Pancreas (tissue), 10 donors: ENCODE measurements at regions not wholly inside any gene's neighbourhood (a gene's known extent, or its start where the extent isn't known, plus 50 kb on each side); places are given as distances from the start of the nearest gene placed in this dataset.

Source experiments
- ATAC-seq, 4 donors: fragments of 200-7000 bp; cut with Tn5 transposase; one replicate each; pipeline versions ENCODE4 v1.8.0 to v1.9.1; 2020; ENCODE audit warnings: mild to moderate bottlenecking in 4 of 4, moderate library complexity in 4 of 4
- DNase-seq, 6 donors: peaks; one replicate each; pipeline ENCODE4 v3.0.0-alpha.2; 2020
- FAIRE-seq: peaks from 2 replicates; lab custom pipeline; 2012; peaks lifted over from hg19 to GRCh38; lab: Jason Lieb, UNC
- H3K27ac ChIP-seq, 4 donors: fragments of 200-600 bp; sonication (generic); 1 replicate in 3 of 4; 2 replicates in 1 of 4; pipeline versions ENCODE4 v1.5.0 to v1.8.0; 2020
- H3K27me3 ChIP-seq, 4 donors: fragments of 200-600 bp; one replicate each; pipeline ENCODE4 v1.8.0; 2021
- H3K36me3 ChIP-seq, 3 donors: fragments of 200-600 bp; sonication (generic) in 1 of 3; one replicate each; pipeline versions ENCODE4 v1.5.0 to v1.8.0; 2020 to 2021
- H3K4me1 ChIP-seq, 3 donors: fragments of 200-600 bp; one replicate each; pipeline ENCODE4 v1.8.0; 2021
- H3K4me3 ChIP-seq, 4 donors: fragments of 200-600 bp; sonication (generic) in 2 of 4; one replicate each; pipeline versions ENCODE4 v1.5.0 to v1.8.0; 2020 to 2021
- H3K9me3 ChIP-seq, 4 donors: fragments of 200-600 bp; one replicate each; pipeline ENCODE4 v1.8.0; 2021
- WGBS, 2 donors: extraction: QIAGEN DNeasy Blood & Tissue Kit; methylation state at CpG; one replicate each; pipeline ENCODE4 v1.1.7; 2013; 5-methylcytosine and 5-hydroxymethylcytosine counted together
- intact Hi-C, 3 donors: fragments of 100-400 bp; cut with DNase I; formaldehyde crosslinking; loops; one replicate each; pipeline versions ENCODE4 v1.11.1 to v1.14.2; 2022
- TF ChIP-seq, protein P1 (sequence below), 4 donors: fragments of 200-600 bp; sonication (generic) in 3 of 4; IDR thresholded peaks; one replicate each; pipeline versions ENCODE4 v1.5.0 to v1.8.0; 2021; ENCODE audit warnings: antibody characterized with exemption in 4 of 4
- donor health status: healthy with polysubstance abuse.
- donor health status: DM: no; HTN: no; CAD: no; lungs with moderate emphysema.
- donor health status: DM: no; HTN: no; CAD: no.
- donor health status: control.
- donor health status: control.
- donor health status: Bipolar disorder and iron deficiency.
- donor health status: DM: yes; HTN: yes; CAD: no.
- donor health status: DM: no; HTN: no; CAD: no.
- donor health status: DM: no; HTN: no; CAD: no.
- donor health status: DM: yes; HTN: yes; CAD: no.

DNA sequence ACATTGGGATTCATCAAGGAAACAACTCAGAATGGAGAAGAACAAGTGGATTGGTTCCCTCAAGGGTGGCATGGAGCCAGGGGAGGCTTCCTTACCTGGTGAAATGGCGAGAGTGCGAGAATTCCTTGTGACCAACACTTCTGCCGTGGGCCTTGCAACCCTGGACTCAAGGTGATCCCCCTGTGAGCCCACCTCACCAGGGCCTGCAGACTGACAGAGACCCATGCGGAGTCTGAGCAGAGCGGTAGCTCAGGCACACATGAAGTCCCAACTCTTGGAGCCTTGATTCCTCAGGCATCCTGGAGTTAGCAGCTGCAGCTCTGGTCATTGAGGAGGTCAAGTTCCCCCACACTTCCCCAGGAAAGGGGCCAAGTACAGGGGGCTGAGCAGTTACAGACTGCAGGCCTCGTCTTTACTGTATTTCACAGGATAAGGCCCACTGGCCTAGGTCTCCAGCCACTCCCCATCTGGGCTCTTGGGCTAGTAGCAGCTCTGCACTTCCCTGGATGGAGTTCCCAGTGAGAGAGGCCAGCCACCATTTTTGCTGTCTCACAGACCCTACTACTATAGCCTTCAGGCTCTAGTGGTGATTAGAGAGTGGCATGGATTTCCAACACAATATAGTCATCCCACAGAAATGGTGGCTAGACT, 269.5 kb upstream of the DCBLD2 start:
- DNase-seq (peak in 2 of 6 donors; percentile 25 to 37), FAIRE-seq (no peak), ATAC-seq (no peak)
- Histone ChIP-seq H3K4me3 (no peak overlapping the region), H3K27me3 (no peaks in the 10 kb centered on the region), H3K36me3 (no peaks in the 10 kb centered on the region), H3K4me1 (no peaks in the 10 kb centered on the region), H3K27ac (no peak overlapping the region), H3K9me3 (no peaks in the 10 kb centered on the region)
- TF ChIP-seq, protein P1, sequence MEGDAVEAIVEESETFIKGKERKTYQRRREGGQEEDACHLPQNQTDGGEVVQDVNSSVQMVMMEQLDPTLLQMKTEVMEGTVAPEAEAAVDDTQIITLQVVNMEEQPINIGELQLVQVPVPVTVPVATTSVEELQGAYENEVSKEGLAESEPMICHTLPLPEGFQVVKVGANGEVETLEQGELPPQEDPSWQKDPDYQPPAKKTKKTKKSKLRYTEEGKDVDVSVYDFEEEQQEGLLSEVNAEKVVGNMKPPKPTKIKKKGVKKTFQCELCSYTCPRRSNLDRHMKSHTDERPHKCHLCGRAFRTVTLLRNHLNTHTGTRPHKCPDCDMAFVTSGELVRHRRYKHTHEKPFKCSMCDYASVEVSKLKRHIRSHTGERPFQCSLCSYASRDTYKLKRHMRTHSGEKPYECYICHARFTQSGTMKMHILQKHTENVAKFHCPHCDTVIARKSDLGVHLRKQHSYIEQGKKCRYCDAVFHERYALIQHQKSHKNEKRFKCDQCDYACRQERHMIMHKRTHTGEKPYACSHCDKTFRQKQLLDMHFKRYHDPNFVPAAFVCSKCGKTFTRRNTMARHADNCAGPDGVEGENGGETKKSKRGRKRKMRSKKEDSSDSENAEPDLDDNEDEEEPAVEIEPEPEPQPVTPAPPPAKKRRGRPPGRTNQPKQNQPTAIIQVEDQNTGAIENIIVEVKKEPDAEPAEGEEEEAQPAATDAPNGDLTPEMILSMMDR (IDR thresholded peaks at IDR 0.05), result no peak
- intact Hi-C loops, result loop anchor here in 1 of 3 donors (10.0 kb wide), 1 partner anchor 356 kb away; no protein-coding TSS in a partner anchor
- 78 to 86% methylated on average over 6 of the region's 6 CpGs for WGBS, 2 donors

DNA sequence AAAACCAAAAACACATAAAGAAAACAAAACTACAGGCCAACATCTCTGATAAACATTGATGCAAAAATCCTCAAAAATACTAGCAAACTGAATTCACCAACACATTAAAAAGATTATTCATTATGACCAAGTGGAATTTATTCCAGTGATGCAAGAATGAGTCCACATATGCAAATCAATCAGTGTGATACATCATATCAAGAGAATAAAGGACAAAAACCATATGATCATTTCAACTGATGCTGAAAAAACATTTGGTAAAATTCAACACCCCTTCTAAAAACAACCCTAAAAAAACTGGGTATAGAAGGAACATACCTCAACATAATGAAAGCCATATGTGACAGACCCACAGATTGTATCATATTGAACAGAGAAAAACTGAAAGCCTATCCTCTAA, 265.6 kb upstream of the DCBLD2 start:
- ATAC-seq (no peak), DNase-seq (no peak), FAIRE-seq (no peak)
- no peak overlapping the region for H3K27ac ChIP-seq
- H3K9me3 ChIP-seq, result no peaks in the 10 kb centered on the region
- no peak overlapping the region for H3K4me3 ChIP-seq
- intact Hi-C loops, result no loop called here
- no peaks in the 10 kb centered on the region for H3K27me3 ChIP-seq
- TF ChIP-seq, protein P1 (IDR thresholded peaks at IDR 0.05), result no peak
- no peaks in the 10 kb centered on the region for H3K36me3 ChIP-seq
- no peaks in the 10 kb centered on the region for H3K4me1 ChIP-seq

DNA sequence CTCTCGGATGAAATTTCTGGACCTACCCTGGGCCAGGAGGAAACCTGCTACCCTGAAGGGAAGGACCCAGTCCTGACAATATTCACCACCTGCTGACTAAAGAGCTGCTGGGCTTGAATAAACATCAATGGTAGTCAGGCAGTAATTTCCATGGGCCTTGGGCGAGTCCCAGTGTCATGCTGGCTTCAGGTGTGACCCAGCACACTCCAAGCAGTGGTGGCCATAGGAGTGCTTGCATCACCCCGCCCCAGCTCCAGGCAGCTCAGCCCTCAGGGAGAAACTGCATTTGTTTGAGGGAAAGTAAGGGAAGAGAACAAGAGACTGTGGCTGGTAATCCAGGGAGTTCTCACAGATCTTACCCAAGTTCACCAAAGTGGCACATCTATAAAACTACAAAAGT, 261.8 kb upstream of the DCBLD2 start:
- WGBS, 2 donors, result 62 to 80% methylated on average over 3 of the region's 3 CpGs

DNA sequence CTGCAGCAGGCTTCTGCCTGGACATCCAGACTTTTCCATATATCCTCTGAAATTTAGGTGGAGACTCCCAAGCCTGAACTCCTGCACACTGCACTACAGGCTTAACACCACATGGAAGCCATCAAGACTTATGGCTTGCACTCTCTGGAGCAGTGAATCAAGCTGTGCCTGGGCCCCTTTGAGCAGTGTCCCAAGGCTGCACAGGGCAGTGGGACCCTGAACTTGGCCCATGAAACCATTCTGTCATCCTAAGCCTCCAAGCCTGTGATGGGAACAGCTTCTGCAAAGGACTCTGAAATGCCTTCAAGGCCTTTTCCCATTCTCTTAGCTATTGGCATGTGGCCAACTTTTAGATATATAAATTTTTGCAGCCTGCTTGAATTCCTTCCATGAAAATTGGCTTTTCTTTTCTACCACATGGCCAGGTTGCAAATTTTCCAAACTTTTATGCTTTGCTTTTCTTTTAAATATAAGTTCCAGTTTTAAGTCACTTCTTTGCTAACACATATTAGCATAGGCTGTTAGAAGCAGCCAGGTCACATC, 257.8 kb upstream of the DCBLD2 start:
- DNase-seq (peak in 1 of 6 donors; percentile 9), ATAC-seq (no peak), FAIRE-seq (no peak)
- Histone ChIP-seq H3K9me3 (peaks cover 0 to 2% (median 0%) of the 10 kb centered on the region in 4 donors), H3K4me3 (no peak overlapping the region), H3K36me3 (no peaks in the 10 kb centered on the region), H3K4me1 (no peaks in the 10 kb centered on the region), H3K27ac (no peak overlapping the region), H3K27me3 (no peaks in the 10 kb centered on the region)
- TF ChIP-seq, protein P1 (IDR thresholded peaks at IDR 0.05), result no peak
- intact Hi-C loops, result no loop called here

More for the DNA sequence above, 261.8 kb upstream of the DCBLD2 start:
- Histone ChIP-seq H3K36me3 (no peaks in the 10 kb centered on the region), H3K9me3 (peaks cover 0 to 2% (median 0%) of the 10 kb centered on the region in 4 donors), H3K27ac (no peak overlapping the region), H3K27me3 (no peaks in the 10 kb centered on the region), H3K4me3 (no peak overlapping the region), H3K4me1 (no peaks in the 10 kb centered on the region)
- intact Hi-C loops, result no loop called here
- peak in 1 of 6 donors; percentile 11 for DNase-seq
- TF ChIP-seq, protein P1 (IDR thresholded peaks at IDR 0.05), result no peak
- no peak for FAIRE-seq
- no peak for ATAC-seq

DNA sequence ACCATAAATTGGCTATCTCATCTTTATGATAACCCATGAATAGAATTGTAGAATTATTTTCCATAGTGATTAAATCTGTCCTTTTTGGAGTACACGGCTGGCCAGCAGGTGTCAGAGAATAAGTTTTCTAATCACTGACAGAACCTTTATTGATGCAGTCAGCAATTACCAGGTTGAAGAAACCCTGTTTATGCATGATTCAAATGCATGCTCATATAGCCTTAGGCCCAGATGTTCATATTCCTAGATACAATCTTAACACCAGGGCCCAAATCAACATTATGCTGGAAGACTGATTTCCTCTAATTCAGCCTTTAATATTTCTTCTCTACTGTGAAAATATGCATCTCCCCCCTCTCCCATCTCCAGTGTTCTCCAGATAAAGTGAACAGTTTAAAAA, 243.5 kb upstream of the DCBLD2 start:
- FAIRE-seq (no peak), DNase-seq (no peak), ATAC-seq (no peak)
- no peak overlapping the region for H3K4me3 ChIP-seq
- intact Hi-C loops, result no loop called here
- no peaks in the 10 kb centered on the region for H3K27me3 ChIP-seq
- TF ChIP-seq, protein P1 (IDR thresholded peaks at IDR 0.05), result no peak
- H3K27ac ChIP-seq, result no peak overlapping the region
- H3K9me3 ChIP-seq, result no peaks in the 10 kb centered on the region
- 52% methylated on average over 1 of the region's 1 CpG for WGBS, 2 donors
- no peaks in the 10 kb centered on the region for H3K36me3 ChIP-seq
- H3K4me1 ChIP-seq, result no peaks in the 10 kb centered on the region
